H9 (cell line): ENCODE measurements at regions not wholly inside any gene's neighbourhood (a gene's known extent, or its start where the extent isn't known, plus 50 kb on each side); places are given as distances from the start of the nearest gene placed in this dataset.

ENCODE experiments used
- DNase-seq: peaks from one replicate; pipeline ENCODE4 v3.0.0-alpha.2; 2017
- H2AFZ ChIP-seq: one replicate; pipeline ENCODE4 v1.6.1; 2013; ENCODE audit warnings: mild to moderate bottlenecking, low read length, control low read depth, moderate library complexity
- H2AK5ac ChIP-seq: 2 replicates; pipeline ENCODE4 v1.6.1; 2013; ENCODE audit warnings: low read length, control low read depth, mixed read lengths; ENCODE audit not compliant: insufficient read length
- H2BK120ac ChIP-seq: one replicate; pipeline ENCODE4 v1.6.1; 2013; ENCODE audit warnings: low read depth, mild to moderate bottlenecking, low read length, control low read depth, inconsistent platforms; ENCODE audit not compliant: poor library complexity, severe bottlenecking
- H2BK12ac ChIP-seq: 2 replicates; pipeline ENCODE4 v1.6.1; 2013; ENCODE audit warnings: low read length, control low read depth, mixed read lengths, low read depth; ENCODE audit not compliant: insufficient read length
- H2BK15ac ChIP-seq: 2 replicates; pipeline ENCODE4 v1.6.1; 2013; ENCODE audit warnings: low read depth, low read length, control low read depth
- H2BK20ac ChIP-seq: one replicate; pipeline ENCODE4 v1.6.1; 2013; ENCODE audit warnings: low read depth, mild to moderate bottlenecking, low read length, control low read depth, inconsistent platforms; ENCODE audit not compliant: poor library complexity, severe bottlenecking
- H2BK5ac ChIP-seq: 2 replicates; pipeline ENCODE4 v1.6.1; 2013; ENCODE audit warnings: low read length, control low read depth, mixed read lengths; ENCODE audit not compliant: insufficient read length
- H3K14ac ChIP-seq: 2 replicates; pipeline ENCODE4 v1.6.1; 2013; ENCODE audit warnings: low read length, control low read depth; ENCODE audit not compliant: insufficient read depth
- H3K18ac ChIP-seq: 2 replicates; pipeline ENCODE4 v1.6.1; 2013; ENCODE audit warnings: low read depth, mild to moderate bottlenecking, mixed read lengths, low read length, control low read depth; ENCODE audit not compliant: insufficient read length
- H3K23ac ChIP-seq: 2 replicates; pipeline ENCODE4 v1.6.1; 2013; ENCODE audit warnings: low read length, control low read depth, mixed read lengths, low read depth; ENCODE audit not compliant: insufficient read length
- H3K23me2 ChIP-seq: 2 replicates; pipeline ENCODE4 v1.6.1; 2013; ENCODE audit warnings: low read depth, mild to moderate bottlenecking, mixed read lengths, low read length, control low read depth; ENCODE audit not compliant: insufficient read length, poor library complexity, severe bottlenecking
- H3K27ac ChIP-seq: 2 replicates; pipeline ENCODE4 v1.5.1; 2013; ENCODE audit warnings: low read length, control low read depth, mixed read lengths, low read depth; ENCODE audit not compliant: insufficient read length
- H3K27me3 ChIP-seq: 2 replicates; pipeline ENCODE4 v1.6.1; 2013; ENCODE audit warnings: low read length, control low read depth, inconsistent platforms; ENCODE audit not compliant: insufficient read depth
- H3K4ac ChIP-seq: 2 replicates; pipeline ENCODE4 v1.6.1; 2013; ENCODE audit warnings: low read depth, mild to moderate bottlenecking, control low read depth, inconsistent platforms, low read length, moderate library complexity
- H3K4me1 ChIP-seq: 2 replicates; pipeline ENCODE4 v1.6.1; 2013; ENCODE audit warnings: low read length, control low read depth, inconsistent platforms; ENCODE audit not compliant: insufficient read depth
- H3K4me2 ChIP-seq: 2 replicates; pipeline ENCODE4 v1.6.1; 2013; ENCODE audit warnings: low read length, control low read depth, mixed read lengths; ENCODE audit not compliant: insufficient read length, insufficient read depth
- H3K56ac ChIP-seq: 2 replicates; pipeline ENCODE4 v1.6.1; 2013; ENCODE audit warnings: low read depth, mild to moderate bottlenecking, mixed read lengths, low read length, control low read depth; ENCODE audit not compliant: insufficient read length
- H3K79me1 ChIP-seq: 2 replicates; pipeline ENCODE4 v1.6.1; 2013; ENCODE audit warnings: low read depth, mild to moderate bottlenecking, moderate library complexity, low read length, control low read depth, inconsistent platforms; ENCODE audit not compliant: insufficient read depth, poor library complexity, severe bottlenecking
- H3K79me2 ChIP-seq: 2 replicates; pipeline ENCODE4 v1.6.1; 2013; ENCODE audit warnings: low read length, control low read depth, inconsistent platforms; ENCODE audit not compliant: insufficient read depth
- H3K9ac ChIP-seq: 2 replicates; pipeline ENCODE4 v1.6.1; 2013; ENCODE audit warnings: low read length, control low read depth, mixed read lengths; ENCODE audit not compliant: insufficient read length; ENCODE audit errors: extremely low read depth
- H3K9me3 ChIP-seq: one replicate; pipeline ENCODE4 v1.6.1; 2013; ENCODE audit warnings: low read depth, low read length, inconsistent platforms; ENCODE audit not compliant: control insufficient read depth
- H3T11ph ChIP-seq: one replicate; pipeline ENCODE4 v1.6.1; 2013; ENCODE audit warnings: mild to moderate bottlenecking, low read length, control low read depth, inconsistent platforms
- H4K20me1 ChIP-seq: one replicate; pipeline ENCODE4 v1.6.1; 2013; ENCODE audit not compliant: control insufficient read depth, insufficient read length, insufficient read depth
- H4K5ac ChIP-seq: 2 replicates; pipeline ENCODE4 v1.6.1; 2013; ENCODE audit warnings: low read depth, mild to moderate bottlenecking, mixed read lengths, low read length, control low read depth; ENCODE audit not compliant: insufficient read length
- H4K8ac ChIP-seq: replicated peaks from 2 replicates; pipeline ENCODE4 v1.6.1; 2013; ENCODE audit warnings: low read length, control low read depth, mixed read lengths, low read depth; ENCODE audit not compliant: insufficient read length
- H4K91ac ChIP-seq: 2 replicates; pipeline ENCODE4 v1.6.1; 2013; ENCODE audit warnings: low read depth, mild to moderate bottlenecking, moderate library complexity, mixed read lengths, low read length, control low read depth; ENCODE audit not compliant: insufficient read length
- H3K27ac Mint-ChIP-seq, 3 experiments: 2 replicates in 2 of 3; 3 replicates in 1 of 3; pipeline ENCODE4 v1.8.0; 2020 to 2021; ENCODE audit warnings: mixed read lengths in 3 of 3, mild to moderate bottlenecking in 1 of 3, moderate library complexity in 1 of 3
- H3K27me3 Mint-ChIP-seq: 2 replicates; pipeline ENCODE4 v1.8.0; 2021; ENCODE audit warnings: low read depth, mild to moderate bottlenecking, moderate library complexity, mixed read lengths
- H3K36me3 Mint-ChIP-seq, 3 experiments: 2 replicates in 2 of 3; 3 replicates in 1 of 3; pipeline ENCODE4 v1.8.0; 2020 to 2021; ENCODE audit warnings: low read depth in 3 of 3, mixed read lengths in 3 of 3; ENCODE audit not compliant: insufficient read depth in 1 of 3
- H3K4me1 Mint-ChIP-seq, 2 experiments: 2 replicates each; pipeline ENCODE4 v1.8.0; 2020; ENCODE audit warnings: mixed read lengths in 2 of 2
- H3K4me3 Mint-ChIP-seq, 2 experiments: 2 replicates in 1 of 2; 3 replicates in 1 of 2; pipeline ENCODE4 v1.8.0; 2020 to 2021; ENCODE audit warnings: mild to moderate bottlenecking in 2 of 2, mixed read lengths in 2 of 2, moderate library complexity in 1 of 2
- H3K9me3 Mint-ChIP-seq, 2 experiments: 2 replicates in 1 of 2; 3 replicates in 1 of 2; pipeline ENCODE4 v1.8.0; 2020; ENCODE audit warnings: mild to moderate bottlenecking in 2 of 2, mixed read lengths in 2 of 2, moderate library complexity in 1 of 2
- CTCF ChIP-seq: fragments of 200-600 bp; sonication (generic); conservative IDR thresholded peaks from 3 replicates; pipeline ENCODE4 v1.8.0; 2021; ENCODE audit warnings: antibody characterized with exemption, mild to moderate bottlenecking
- WGBS: extraction: QIAGEN DNeasy Blood & Tissue Kit; methylation state at CpG from one replicate; pipeline ENCODE4 v1.1.7; 2013; ENCODE audit warnings: missing lambda C conversion rate, low lambda C conversion rate, mixed read lengths; ENCODE audit not compliant: insufficient read length; ENCODE audit errors: extremely low coverage; 5-methylcytosine and 5-hydroxymethylcytosine counted together

DNA sequence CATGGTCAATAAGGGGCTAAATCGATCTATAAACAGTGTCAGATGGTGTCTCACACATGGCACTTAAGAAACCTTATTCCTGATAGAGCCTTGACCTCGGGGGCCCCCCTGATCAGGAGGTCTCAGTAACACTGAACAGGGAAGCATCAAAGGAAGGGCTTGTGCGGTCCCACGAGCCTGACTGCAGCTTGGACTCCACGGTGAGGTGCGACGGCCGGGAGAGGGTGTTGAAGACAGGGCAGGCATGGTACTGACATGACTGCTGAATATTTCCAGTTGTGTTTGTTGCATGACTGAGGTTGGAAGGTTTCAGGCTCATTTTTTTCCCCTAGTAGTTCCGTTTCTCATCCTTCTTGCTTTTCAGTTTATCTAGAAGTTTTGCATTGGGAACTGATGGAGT, 107.1 kb upstream of the JAG1 start:
- H3K56ac ChIP-seq = no peak overlapping the region
- no peaks in the 10 kb centered on the region for H3K79me1 ChIP-seq
- H3K4ac ChIP-seq = no peak overlapping the region
- H3K4me1 Mint-ChIP-seq = peaks cover 34 to 44% of the 10 kb centered on the region in 2 experiments
- H3K4me1 ChIP-seq = peaks cover 15% of the 10 kb centered on the region
- no peaks in the 10 kb centered on the region for H3K23me2 ChIP-seq
- no peak overlapping the region for H3K4me2 ChIP-seq
- H2BK12ac ChIP-seq = no peak overlapping the region
- H3T11ph ChIP-seq = no peak overlapping the region
- no peak overlapping the region for H3K23ac ChIP-seq
- H3K27ac ChIP-seq = no peak overlapping the region
- H2AFZ ChIP-seq = no peak overlapping the region
- H3K36me3 Mint-ChIP-seq = no peaks in the 10 kb centered on the region; a peak in 1 of 7 replicates
- H3K4me3 Mint-ChIP-seq = no peak overlapping the region
- no peaks in the 10 kb centered on the region for H4K20me1 ChIP-seq
- H3K14ac ChIP-seq = no peak overlapping the region
- no peak overlapping the region for H4K91ac ChIP-seq
- H2BK15ac ChIP-seq = no peak overlapping the region
- no peaks in the 10 kb centered on the region for H3K9me3 ChIP-seq
- H2AK5ac ChIP-seq = no peak overlapping the region
- H3K79me2 ChIP-seq = no peaks in the 10 kb centered on the region
- no peak overlapping the region for H3K27ac Mint-ChIP-seq
- no peak for DNase-seq
- peaks cover 5% of the 10 kb centered on the region; the same call in 1 of the 2 replicates for H3K27me3 Mint-ChIP-seq
- H2BK120ac ChIP-seq = no peak overlapping the region
- H3K9ac ChIP-seq = no peak overlapping the region
- H4K8ac ChIP-seq = no peak overlapping the region
- no peak overlapping the region for H2BK5ac ChIP-seq
- H2BK20ac ChIP-seq = no peak overlapping the region
- H4K5ac ChIP-seq = no peak overlapping the region
- no peak overlapping the region for H3K18ac ChIP-seq
- WGBS = no CpG with 5 or more reads among the region's 9 CpGs
- no peaks in the 10 kb centered on the region for H3K27me3 ChIP-seq
- no peaks in the 10 kb centered on the region; a peak in 1 of 5 replicates for H3K9me3 Mint-ChIP-seq
- TF ChIP-seq CTCF = no peak
